Neural progenitor cell (in vitro differentiated cells): ENCODE measurements at regions not wholly inside any gene's neighbourhood (a gene's known extent, or its start where the extent isn't known, plus 50 kb on each side); places are given as distances from the start of the nearest gene placed in this dataset.

ENCODE experiments used
- DNase-seq: peaks from one replicate; pipeline ENCODE4 v3.0.0-alpha.2; 2016; ENCODE audit warnings: low spot score
- H2AFZ ChIP-seq: fragments of 200-600 bp; sonication (generic); replicated peaks from 2 replicates; pipeline ENCODE4 v1.6.1; 2016; ENCODE audit warnings: antibody characterized with exemption
- H3F3A ChIP-seq: fragments of 200-600 bp; sonication (generic); 2 replicates; pipeline ENCODE4 v1.6.1; 2016; ENCODE audit warnings: antibody characterized with exemption, low read depth
- H3K27ac ChIP-seq: fragments of 200-600 bp; sonication (generic); 2 replicates; pipeline ENCODE4 v1.5.1; 2016; ENCODE audit warnings: mild to moderate bottlenecking
- H3K27me3 ChIP-seq: fragments of 200-600 bp; sonication (generic); 2 replicates; pipeline ENCODE4 v1.6.1; 2016; ENCODE audit warnings: mild to moderate bottlenecking, moderate library complexity
- H3K36me3 ChIP-seq: fragments of 200-600 bp; sonication (generic); 2 replicates; pipeline ENCODE4 v1.5.1; 2016
- H3K4me1 ChIP-seq: fragments of 200-600 bp; sonication (generic); 2 replicates; pipeline ENCODE4 v1.6.1; 2016; ENCODE audit warnings: mixed run types
- H3K4me2 ChIP-seq: fragments of 200-600 bp; sonication (generic); 2 replicates; pipeline ENCODE4 v1.6.1; 2016
- H3K4me3 ChIP-seq: fragments of 200-600 bp; sonication (generic); 2 replicates; pipeline ENCODE4 v1.5.1; 2016
- H3K79me2 ChIP-seq: fragments of 200-600 bp; sonication (generic); 2 replicates; pipeline ENCODE4 v1.6.1; 2016; ENCODE audit warnings: low read depth
- H3K9ac ChIP-seq: fragments of 200-600 bp; sonication (generic); 2 replicates; pipeline ENCODE4 v1.6.1; 2016
- H3K9me3 ChIP-seq: fragments of 200-600 bp; sonication (generic); 2 replicates; pipeline ENCODE4 v1.5.1; 2016; ENCODE audit warnings: low read depth
- H4K20me1 ChIP-seq: fragments of 200-600 bp; sonication (generic); 2 replicates; pipeline ENCODE4 v1.6.1; 2016; ENCODE audit warnings: low read depth
- H3K27ac Mint-ChIP-seq: 3 replicates; pipeline ENCODE4 v1.8.0; 2021; ENCODE audit warnings: mixed read lengths
- H3K27me3 Mint-ChIP-seq: 2 replicates; pipeline ENCODE4 v1.8.0; 2022; ENCODE audit warnings: low read depth, mild to moderate bottlenecking, inconsistent platforms, moderate library complexity, mixed read lengths; ENCODE audit not compliant: insufficient read depth
- H3K36me3 Mint-ChIP-seq: 3 replicates; pipeline ENCODE4 v1.8.0; 2021; ENCODE audit warnings: mixed read lengths
- H3K4me1 Mint-ChIP-seq: 3 replicates; pipeline ENCODE4 v1.8.0; 2021; ENCODE audit warnings: mixed read lengths
- H3K4me3 Mint-ChIP-seq: 3 replicates; pipeline ENCODE4 v1.8.0; 2021; ENCODE audit warnings: mild to moderate bottlenecking, moderate library complexity, mixed read lengths
- H3K9me3 Mint-ChIP-seq: 3 replicates; pipeline ENCODE4 v1.8.0; 2020; ENCODE audit warnings: mixed read lengths
- CTCF ChIP-seq: fragments of 200-600 bp; sonication (generic); IDR thresholded peaks from 2 replicates; pipeline ENCODE4 v1.5.1; 2017; ENCODE audit warnings: antibody characterized with exemption, mild to moderate bottlenecking
- EZH2 ChIP-seq: fragments of 200-600 bp; sonication (generic); IDR thresholded peaks from 2 replicates; pipeline ENCODE4 v1.6.1; 2017; ENCODE audit warnings: antibody characterized with exemption, mild to moderate bottlenecking, moderate library complexity
- EZH2phosphoT487 ChIP-seq: fragments of 200-600 bp; sonication (generic); IDR thresholded peaks from 2 replicates; pipeline ENCODE4 v1.6.1; 2017; ENCODE audit warnings: antibody characterized with exemption

DNA sequence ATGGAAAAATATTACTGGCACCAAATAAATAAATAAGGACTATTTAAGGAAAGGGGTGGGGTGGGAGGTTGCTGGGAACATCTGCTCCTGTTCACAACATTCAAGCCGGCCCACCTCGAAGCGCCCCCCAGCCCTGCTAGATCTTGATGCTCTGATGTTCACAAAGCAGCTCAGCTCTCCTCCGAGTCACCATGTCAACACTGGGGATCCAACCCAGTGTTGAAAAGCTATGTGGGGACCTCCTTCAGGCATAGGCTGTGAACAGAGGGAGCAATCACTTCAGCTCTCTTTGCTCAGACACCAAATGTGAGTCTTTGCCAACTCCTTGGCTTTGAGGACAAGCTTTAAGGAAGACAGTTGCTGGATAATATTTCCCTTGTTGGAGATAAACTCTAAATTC, 176.8 kb upstream of the NT5E start:
- DNase-seq = no peak

DNA sequence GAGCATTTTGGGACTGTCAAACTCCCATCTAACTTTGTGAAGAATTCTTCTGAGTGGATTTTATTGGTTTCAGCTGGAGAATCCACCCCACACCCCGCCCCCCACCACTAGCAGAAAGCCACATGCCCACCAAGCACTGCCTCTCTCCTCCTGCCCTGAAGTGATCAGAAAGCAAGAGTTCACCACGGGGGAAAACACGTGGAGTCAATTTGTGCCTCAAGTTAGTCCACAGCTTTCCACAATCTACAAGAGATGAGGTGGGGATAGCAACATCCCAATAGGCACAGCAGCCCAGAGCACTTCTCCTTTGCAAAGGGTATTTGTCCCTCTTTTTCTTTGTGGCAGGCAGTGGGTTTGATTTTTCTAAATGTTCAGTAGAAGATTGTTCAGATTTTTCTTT, 177.3 kb upstream of the NT5E start:
- Mint-ChIP-seq H3K36me3 (no peaks in the 10 kb centered on the region), H3K9me3 (no peaks in the 10 kb centered on the region), H3K27me3 (no peaks in the 10 kb centered on the region), H3K4me1 (no peaks in the 10 kb centered on the region), H3K27ac (no peak overlapping the region), H3K4me3 (no peak overlapping the region)
- Histone ChIP-seq H3K4me1 (no peaks in the 10 kb centered on the region), H3K36me3 (no peaks in the 10 kb centered on the region), H4K20me1 (no peaks in the 10 kb centered on the region), H3K4me2 (no peak overlapping the region), H3K27ac (no peak overlapping the region), H3K9me3 (no peaks in the 10 kb centered on the region), H3F3A (no peaks in the 10 kb centered on the region), H3K79me2 (no peaks in the 10 kb centered on the region), H3K27me3 (no peaks in the 10 kb centered on the region), H3K4me3 (no peak overlapping the region), H2AFZ (no peak overlapping the region), H3K9ac (no peak overlapping the region)
- no peak for DNase-seq
- TF ChIP-seq EZH2 (no peak), CTCF (no peak), EZH2phosphoT487 (no peak)

More for the DNA sequence above, 176.8 kb upstream of the NT5E start:
- no peaks in the 10 kb centered on the region for H3K4me1 ChIP-seq
- H2AFZ ChIP-seq = no peak overlapping the region
- no peak overlapping the region for H3K9ac ChIP-seq
- TF ChIP-seq EZH2 (no peak), EZH2phosphoT487 (no peak), CTCF (no peak)
- Mint-ChIP-seq H3K9me3 (no peaks in the 10 kb centered on the region), H3K4me3 (no peak overlapping the region), H3K27ac (no peak overlapping the region), H3K36me3 (no peaks in the 10 kb centered on the region), H3K4me1 (no peaks in the 10 kb centered on the region), H3K27me3 (no peaks in the 10 kb centered on the region)
- no peak overlapping the region for H3K27ac ChIP-seq
- no peaks in the 10 kb centered on the region for H3K9me3 ChIP-seq
- no peaks in the 10 kb centered on the region for H4K20me1 ChIP-seq
- no peaks in the 10 kb centered on the region for H3K79me2 ChIP-seq
- no peaks in the 10 kb centered on the region for H3K27me3 ChIP-seq
- no peak overlapping the region for H3K4me3 ChIP-seq
- no peaks in the 10 kb centered on the region for H3F3A ChIP-seq
- H3K36me3 ChIP-seq = no peaks in the 10 kb centered on the region
- no peak overlapping the region for H3K4me2 ChIP-seq

- no peaks in the 10 kb centered on the region for H3K9me3 ChIP-seq
- TF ChIP-seq EZH2 (no peak), EZH2phosphoT487 (no peak), CTCF (no peak)
- no peak overlapping the region for H2AFZ ChIP-seq
- H3K4me1 Mint-ChIP-seq = peaks cover 3% of the 10 kb centered on the region
- no peak overlapping the region for H3K4me2 ChIP-seq
- H3K4me1 ChIP-seq = peaks cover 11% of the 10 kb centered on the region
- H3K9me3 Mint-ChIP-seq = no peaks in the 10 kb centered on the region
- H3K36me3 Mint-ChIP-seq = no peaks in the 10 kb centered on the region
- H3K27ac ChIP-seq = no peak overlapping the region
- H3K27me3 Mint-ChIP-seq = peaks cover 2% of the 10 kb centered on the region
- no peak overlapping the region for H3K27ac Mint-ChIP-seq
- H3K4me3 ChIP-seq = no peak overlapping the region
- no peaks in the 10 kb centered on the region for H3K36me3 ChIP-seq
- no peak overlapping the region for H3K4me3 Mint-ChIP-seq
- no peaks in the 10 kb centered on the region for H4K20me1 ChIP-seq
- no peaks in the 10 kb centered on the region for H3K79me2 ChIP-seq
- no peak for DNase-seq
- no peaks in the 10 kb centered on the region for H3K27me3 ChIP-seq
- H3F3A ChIP-seq = no peaks in the 10 kb centered on the region
- H3K9ac ChIP-seq = no peak overlapping the region
These were observed 187.3 kb upstream of the NT5E start for GRCh38 chr6:85262621-85263020.
